SK-N-MC (cell line): ENCODE measurements at regions not wholly inside any gene's neighbourhood (a gene's known extent, or its start where the extent isn't known, plus 50 kb on each side); places are given as distances from the start of the nearest gene placed in this dataset.

Source experiments
- EZH2 ChIP-seq: fragments of 200-600 bp; sonication (generic); IDR thresholded peaks from one replicate; pipeline ENCODE4 v1.6.1; 2017; ENCODE audit warnings: antibody characterized with exemption
- FOXP2 ChIP-seq: optimal IDR thresholded peaks from 2 replicates; pipeline ENCODE3; 2011; ENCODE audit warnings: mild to moderate bottlenecking, moderate library complexity; ENCODE audit not compliant: insufficient read depth; ENCODE audit errors: extremely low read length, control extremely low read depth
- POLR2AphosphoS5 ChIP-seq: IDR thresholded peaks from 2 replicates; pipeline ENCODE4 v1.6.1; 2012; ENCODE audit warnings: mild to moderate bottlenecking, low read depth, low read length, borderline replicate concordance

DNA sequence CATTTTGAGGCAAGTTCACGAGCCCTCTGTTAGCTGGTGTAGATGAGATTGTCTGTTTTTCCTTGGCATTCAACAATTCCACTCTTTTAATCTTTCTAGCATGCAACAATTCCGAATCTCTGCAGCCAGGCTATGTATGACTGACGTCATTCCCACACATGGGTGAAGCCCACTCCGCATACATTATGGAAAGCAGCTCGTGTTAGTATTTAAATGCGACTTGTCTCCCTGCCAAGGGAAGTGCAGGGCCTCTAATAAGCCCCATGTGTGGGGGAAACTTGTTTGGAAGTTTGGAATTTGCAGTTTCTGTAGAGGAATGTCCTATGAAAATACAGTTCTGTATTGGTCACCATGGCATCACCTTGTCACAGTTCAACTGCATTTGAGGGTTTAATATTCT is 146.0 kb upstream of the FBXL7 start:
- TF ChIP-seq POLR2AphosphoS5 (no peak), EZH2 (no peak), FOXP2 (peak; percentile 94)
